Fibroblast of mammary gland (primary cell): ENCODE measurements at regions not wholly inside any gene's neighbourhood (a gene's known extent, or its start where the extent isn't known, plus 50 kb on each side); places are given as distances from the start of the nearest gene placed in this dataset.
"Not testable (repeated sequence)": the region's sequence is repeated elsewhere in the genome, so short reads cannot be mapped to it uniquely, and the experiment has no call there.

Source experiments
- DNase-seq: peaks from one replicate; pipeline ENCODE4 v3.0.0-alpha.2; 2010; ENCODE audit warnings: low read depth
- H3K4me3 ChIP-seq: 2 replicates; pipeline ENCODE4 v1.5.1; 2011; ENCODE audit warnings: low read depth, mild to moderate bottlenecking, low read length, moderate library complexity; ENCODE audit not compliant: control insufficient read depth
- CTCF ChIP-seq: conservative IDR thresholded peaks from 2 replicates; pipeline ENCODE4 v1.5.1; 2011; ENCODE audit warnings: low read depth, low read length, inconsistent platforms; ENCODE audit not compliant: control insufficient read depth, insufficient read depth

GRCh38 chr9:90147426-90147825 is 495.2 kb downstream of the DIRAS2 start:
- TF ChIP-seq CTCF: no peak
- no peak for DNase-seq

GRCh38 chr9:90156318-90156717 is 486.3 kb downstream of the DIRAS2 start:
- TF ChIP-seq CTCF: no peak
- no peak for DNase-seq
- H3K4me3 ChIP-seq: no peak overlapping the region

More at GRCh38 chr9:90147426-90147825, 495.2 kb downstream of the DIRAS2 start:
- no peak overlapping the region for H3K4me3 ChIP-seq

GRCh38 chr9:90162326-90162725 is 480.3 kb downstream of the DIRAS2 start:
- no peak for DNase-seq
- H3K4me3 ChIP-seq: no peak overlapping the region
- TF ChIP-seq CTCF: no peak

GRCh38 chr9:90162819-90163218 is 479.8 kb downstream of the DIRAS2 start:
- no peak for DNase-seq
- no peak overlapping the region for H3K4me3 ChIP-seq
- TF ChIP-seq CTCF: no peak

GRCh38 chr9:90165281-90165680 is 477.3 kb downstream of the DIRAS2 start:
- TF ChIP-seq CTCF: no peak
- H3K4me3 ChIP-seq: no peak overlapping the region
- DNase-seq: no peak

- not testable (repeated sequence) for DNase-seq, H3K4me3 ChIP-seq
Measured at GRCh38 chr9:90166374-90166773, 476.2 kb downstream of the DIRAS2 start.

- H3K4me3 ChIP-seq: no peak overlapping the region
- no peak for TF ChIP-seq CTCF
- no peak for DNase-seq
Measured at GRCh38 chr9:90167914-90168313, 474.7 kb downstream of the DIRAS2 start.

GRCh38 chr9:90169490-90169889 is 473.1 kb downstream of the DIRAS2 start:
- no peak overlapping the region for H3K4me3 ChIP-seq
- no peak for DNase-seq
- no peak for TF ChIP-seq CTCF

GRCh38 chr9:90173935-90174334 is 468.7 kb downstream of the DIRAS2 start:
- not testable (repeated sequence) for DNase-seq

GRCh38 chr9:90174346-90174745 is 468.3 kb downstream of the DIRAS2 start:
- not testable (repeated sequence) for DNase-seq, H3K4me3 ChIP-seq

More at GRCh38 chr9:90173935-90174334, 468.7 kb downstream of the DIRAS2 start:
- H3K4me3 ChIP-seq: not testable (repeated sequence)
